GM18498 (cell line): ENCODE measurements at regions not wholly inside any gene's neighbourhood (a gene's known extent, or its start where the extent isn't known, plus 50 kb on each side); places are given as distances from the start of the nearest gene placed in this dataset.

Source experiments
- ATAC-seq: cut with Tn5 transposase; IDR thresholded peaks from one replicate; pipeline ENCODE4 v1.9.1; 2021; ENCODE audit warnings: mild to moderate bottlenecking, moderate library complexity; ENCODE audit not compliant: unreplicated experiment

GRCh38 chr3:135898774-135899173, 66.8 kb upstream of the PPP2R3A start:
- ATAC-seq: no peak

- ATAC-seq: no peak
Measured at GRCh38 chr3:135905058-135905724, 60.3 kb upstream of the PPP2R3A start.

DNA sequence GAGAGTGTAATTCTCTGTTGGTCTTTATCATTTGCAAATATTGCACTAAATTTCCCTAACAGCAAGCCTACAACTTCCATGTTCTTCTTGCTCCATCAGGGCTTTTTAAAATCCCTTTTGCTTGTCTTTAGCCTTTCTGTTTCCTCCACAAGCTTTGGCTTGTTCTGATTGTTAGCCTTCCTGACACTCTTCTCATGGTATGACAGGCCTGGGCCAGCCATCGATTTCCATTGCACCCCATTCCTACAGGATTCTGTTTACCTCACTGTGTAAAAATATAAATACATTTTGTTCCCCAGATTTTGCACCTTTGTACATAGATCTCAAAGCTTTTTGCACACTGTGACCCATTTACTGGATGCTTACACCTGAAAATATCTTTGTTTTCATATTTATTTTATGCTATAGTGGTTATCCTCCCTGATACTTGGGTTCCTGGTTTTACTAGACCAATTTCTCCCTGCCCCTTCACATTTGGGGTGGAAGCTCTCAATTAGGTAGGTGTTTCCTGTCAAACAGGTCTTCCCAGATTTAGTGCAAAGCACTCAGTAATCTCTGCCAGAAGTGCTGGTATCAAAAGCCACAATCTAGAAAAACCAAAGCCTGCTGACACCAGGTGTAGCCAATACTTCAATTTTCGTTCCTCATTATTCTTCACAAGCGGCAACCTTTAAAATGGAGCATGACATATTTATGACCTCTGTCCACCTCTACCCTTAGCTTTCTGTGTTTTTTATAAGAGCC, 57.9 kb upstream of the PPP2R3A start:
- no peak for ATAC-seq

- no peak for ATAC-seq
Measured at GRCh38 chr3:135908225-135908624, 57.3 kb upstream of the PPP2R3A start.

DNA sequence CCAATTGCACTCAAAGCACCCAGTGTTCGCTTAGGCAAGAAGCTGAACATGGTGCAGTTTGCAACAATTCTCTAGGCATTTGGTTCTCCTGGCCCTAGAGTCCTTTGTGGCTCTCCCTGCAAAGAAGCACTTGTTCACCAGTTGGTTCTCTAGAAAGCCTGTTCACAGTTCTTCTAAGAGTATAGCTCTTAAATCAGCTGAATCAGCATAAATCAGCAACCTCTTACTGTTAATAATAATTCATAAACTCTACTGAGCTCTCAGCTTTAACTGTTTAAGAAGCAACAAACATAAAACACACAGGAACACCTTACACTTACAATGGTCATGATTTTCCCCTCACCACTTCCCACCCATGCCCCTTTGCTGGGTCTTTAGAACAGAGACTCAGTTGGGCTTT, 56.8 kb upstream of the PPP2R3A start:
- no peak for ATAC-seq

GRCh38 chr3:135911110-135911509, 54.4 kb upstream of the PPP2R3A start:
- no peak for ATAC-seq

GRCh38 chr3:135915206-135915605, 50.3 kb upstream of the PPP2R3A start:
- no peak for ATAC-seq
